HG03378 (cell line): ENCODE measurements at regions not wholly inside any gene's neighbourhood (a gene's known extent, or its start where the extent isn't known, plus 50 kb on each side); places are given as distances from the start of the nearest gene placed in this dataset.
"Not testable (repeated sequence)": the region's sequence is repeated elsewhere in the genome, so short reads cannot be mapped to it uniquely, and the experiment has no call there.

Experiments used
- ATAC-seq: cut with Tn5 transposase; IDR thresholded peaks from one replicate; pipeline ENCODE4 v1.9.1; 2021; ENCODE audit warnings: mild to moderate bottlenecking, moderate library complexity; ENCODE audit not compliant: unreplicated experiment

DNA sequence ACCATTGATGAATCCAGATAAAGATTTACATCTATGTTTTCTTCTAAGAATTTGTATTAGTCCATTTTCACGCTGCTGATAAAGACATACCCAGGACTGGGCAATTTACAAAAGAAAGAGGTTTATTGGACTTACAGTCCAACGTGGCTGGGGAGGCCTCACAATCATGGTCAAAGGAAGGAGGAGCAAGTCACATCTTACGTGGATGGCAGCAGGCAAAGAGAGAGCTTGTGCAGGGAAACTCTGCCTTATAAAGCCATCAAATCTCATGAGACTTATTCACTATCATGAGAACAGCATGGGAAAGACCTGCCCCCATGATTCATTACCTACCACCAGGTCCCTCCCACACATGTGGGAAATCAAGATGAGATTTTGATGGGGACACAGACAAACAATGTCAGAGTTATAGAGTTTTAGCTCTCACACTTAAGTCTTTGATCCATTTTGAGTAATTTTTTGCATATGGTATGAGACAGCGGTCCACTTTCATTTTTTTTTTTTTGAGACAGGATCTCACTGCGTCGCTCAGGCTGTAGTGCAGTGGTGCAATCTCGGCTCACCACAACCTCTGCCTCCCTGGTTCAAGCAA lies 53.5 kb upstream of the JADE2 start:
- not testable (repeated sequence) for ATAC-seq

- ATAC-seq: no peak
These were observed 56.5 kb upstream of the JADE2 start for GRCh38 chr5:134468921-134469400.

DNA sequence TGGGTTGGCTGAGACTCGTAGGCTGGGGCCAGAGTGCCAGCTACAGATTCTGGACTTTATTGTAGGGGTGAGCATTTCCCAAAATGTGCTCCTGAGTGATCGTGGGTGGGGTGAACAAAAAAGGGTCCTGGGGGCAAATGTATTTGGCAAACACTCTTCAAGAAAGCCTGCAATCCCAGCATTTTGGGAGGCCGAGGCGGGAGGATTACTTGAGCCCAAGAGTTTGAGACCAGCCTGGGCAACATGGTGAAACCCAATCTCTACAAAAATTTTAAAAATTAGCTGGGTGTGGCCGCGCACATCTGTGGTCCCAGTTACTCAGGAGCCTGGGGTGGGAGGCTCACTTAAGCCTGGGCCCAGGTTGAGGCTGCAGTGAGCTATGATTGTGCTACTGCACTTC lies 55.5 kb upstream of the CDKN2AIPNL start:
- no peak for ATAC-seq

GRCh38 chr5:134466241-134467069 lies 54.8 kb upstream of the CDKN2AIPNL start:
- no peak for ATAC-seq

DNA sequence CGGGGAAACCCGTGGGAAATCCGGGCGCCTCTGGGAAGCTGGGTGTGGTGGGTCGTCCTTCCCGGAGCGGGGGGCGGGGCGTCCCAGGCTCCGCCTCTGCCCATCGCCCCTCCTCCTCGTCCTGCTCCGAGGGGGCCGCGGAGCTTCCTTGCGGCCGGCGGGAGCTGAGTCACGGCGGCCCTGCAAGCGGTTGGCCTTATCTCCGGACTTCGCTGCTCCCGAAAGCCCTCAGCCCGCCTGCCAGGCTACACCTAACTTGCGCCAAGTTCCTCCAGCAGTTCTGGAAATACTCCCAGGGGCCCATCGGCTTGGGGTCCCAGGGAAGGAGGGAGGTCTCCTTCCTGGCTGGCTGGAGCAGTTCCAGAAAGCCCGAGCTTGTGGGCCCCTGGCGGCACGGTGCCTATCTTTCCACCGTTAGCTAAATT lies 54.1 kb upstream of the CDKN2AIPNL start:
- ATAC-seq: peak; percentile 46

DNA sequence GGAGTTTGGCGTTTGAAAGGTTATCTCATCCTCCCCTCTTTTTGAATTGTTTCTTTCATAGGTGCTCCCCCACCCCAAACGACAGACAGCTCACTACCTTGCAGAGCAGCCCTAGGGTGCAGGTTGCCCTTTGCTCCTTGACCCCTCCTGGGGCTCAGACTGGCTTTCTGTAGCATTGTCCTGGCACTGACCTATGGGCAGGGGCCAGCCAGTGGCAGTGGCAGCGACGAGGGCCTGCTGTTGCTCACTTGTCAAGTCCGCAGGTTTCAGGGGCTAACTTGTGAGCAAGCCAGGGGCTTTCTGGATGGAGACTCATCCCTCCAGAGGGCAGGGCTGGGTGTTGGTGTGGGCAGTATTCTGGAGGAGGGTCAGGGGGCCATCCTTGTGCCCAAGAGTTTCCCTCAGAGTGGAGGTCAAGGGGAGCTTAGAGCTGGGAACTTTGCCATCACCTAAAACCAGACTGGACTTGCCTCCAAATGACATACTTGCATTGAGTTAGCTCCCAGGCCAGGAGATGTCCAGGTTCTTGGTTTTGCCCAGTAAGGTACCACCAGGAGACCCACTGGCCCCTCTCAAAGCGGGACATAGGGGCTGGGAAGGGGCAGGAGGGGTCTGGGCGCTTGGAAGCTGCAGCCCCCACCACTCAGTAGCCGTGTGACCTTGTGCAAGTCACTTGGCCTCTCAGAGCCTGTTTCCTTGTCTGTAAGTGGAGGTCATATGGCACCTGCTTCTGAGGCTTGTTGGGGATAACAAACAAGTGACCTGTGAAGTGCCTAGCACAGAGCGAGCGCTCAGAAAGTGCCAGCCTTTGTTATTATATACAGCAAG lies 53.5 kb upstream of the CDKN2AIPNL start:
- ATAC-seq: peak; percentile 51

DNA sequence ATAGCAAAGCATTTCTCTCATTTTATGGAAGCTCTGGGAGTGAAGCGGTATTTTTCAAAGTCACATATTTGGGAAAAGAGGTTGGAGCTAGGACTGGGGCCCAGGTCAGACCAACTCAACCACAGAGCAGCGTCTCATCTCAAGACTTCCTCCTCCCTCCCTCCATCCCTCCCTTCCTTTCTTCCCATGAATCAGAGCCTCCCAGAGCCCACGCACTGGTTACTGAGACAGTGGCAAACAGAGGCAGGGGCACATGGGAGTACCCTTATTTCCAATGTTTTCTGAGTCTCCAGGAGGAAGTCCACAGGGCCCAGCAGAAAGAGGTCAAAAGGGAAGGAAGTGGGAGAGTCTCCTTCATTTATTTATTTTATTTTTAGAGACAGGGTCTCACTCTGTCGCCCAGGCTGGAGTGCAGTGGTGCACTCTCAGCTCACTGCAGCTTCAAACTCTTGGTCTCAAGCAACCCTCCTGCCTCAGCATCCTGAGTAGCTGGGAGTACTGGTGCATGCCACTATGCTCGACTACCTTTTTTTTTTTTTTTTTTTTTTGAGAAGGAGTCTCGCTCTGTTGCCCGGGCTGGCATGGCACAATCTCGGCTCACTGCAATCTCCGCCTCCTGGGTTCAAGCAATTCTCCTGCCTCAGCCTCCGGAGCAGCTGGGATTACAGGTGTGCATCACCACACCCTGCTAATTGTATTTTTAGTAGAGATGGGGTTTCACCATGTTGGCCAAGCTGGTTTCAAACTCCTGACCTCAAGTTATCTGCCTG lies 52.5 kb upstream of the CDKN2AIPNL start:
- ATAC-seq: no peak

DNA sequence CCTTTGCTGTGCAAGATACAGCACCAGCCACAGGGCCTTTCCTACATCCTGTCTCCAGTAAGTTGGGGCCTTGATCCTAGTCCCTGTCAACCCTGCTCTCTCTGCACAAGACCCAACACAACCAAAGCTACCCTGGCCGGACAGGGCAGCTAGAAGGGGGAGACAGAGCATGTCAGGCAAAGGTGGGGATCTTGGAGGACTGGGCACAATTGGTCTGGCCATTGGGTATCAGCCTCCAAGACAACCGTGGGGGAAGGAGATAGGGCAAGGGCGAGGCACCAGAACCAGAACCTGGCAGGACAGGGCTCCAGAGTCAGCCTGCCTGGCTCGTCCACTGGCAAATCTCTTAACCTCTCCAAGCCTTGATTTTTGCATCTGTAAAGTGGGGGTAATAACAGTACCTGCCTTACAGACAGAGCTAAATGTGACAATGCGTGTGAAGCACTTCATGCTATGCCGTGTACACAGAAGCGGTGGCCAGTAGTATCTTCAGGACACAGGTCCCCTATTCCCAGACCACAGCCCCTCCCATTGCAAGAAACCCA lies 51.6 kb upstream of the CDKN2AIPNL start:
- no peak for ATAC-seq

GRCh38 chr5:134462761-134463160 lies 51.1 kb upstream of the CDKN2AIPNL start:
- ATAC-seq: no peak

DNA sequence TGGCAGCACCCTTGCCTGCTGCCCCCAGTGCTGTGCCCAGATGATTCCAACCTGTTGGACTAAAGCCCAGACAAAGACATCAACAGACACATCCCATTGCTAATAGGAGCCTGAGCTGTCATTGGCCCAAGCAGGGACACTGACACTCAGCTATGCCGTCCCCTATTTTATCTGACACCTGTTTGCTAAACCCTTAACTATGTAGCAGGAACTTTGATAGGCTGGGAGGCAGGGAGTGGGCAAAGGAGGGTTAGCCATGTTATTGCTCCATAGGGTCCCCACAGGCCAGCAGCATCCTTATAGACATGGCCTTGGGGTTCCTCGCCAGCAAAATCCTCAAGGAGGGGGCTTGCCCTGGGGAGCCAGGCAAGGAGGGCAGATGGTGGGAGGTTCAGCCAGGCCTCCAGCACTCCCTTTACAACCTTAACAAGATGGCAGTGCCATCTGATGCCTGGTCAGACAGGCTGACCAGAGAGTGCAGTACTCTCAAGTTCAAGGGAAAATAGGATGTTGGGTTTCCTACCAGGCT lies 50.4 kb upstream of the CDKN2AIPNL start:
- no peak for ATAC-seq
